Frontal cortex (tissue), 3 donors: ENCODE measurements at regions not wholly inside any gene's neighbourhood (a gene's known extent, or its start where the extent isn't known, plus 50 kb on each side); places are given as distances from the start of the nearest gene placed in this dataset.

Experiments
- DNase-seq, 2 donors: peaks; one replicate each; pipeline ENCODE4 v3.0.0; 2012; ENCODE audit warnings: low spot score in 2 of 2
- FAIRE-seq: peaks from 2 replicates; lab custom pipeline; 2012; peaks lifted over from hg19 to GRCh38; lab: Jason Lieb, UNC
- donor health status: control.
- donor health status: control.
- donor health status: control.

DNA sequence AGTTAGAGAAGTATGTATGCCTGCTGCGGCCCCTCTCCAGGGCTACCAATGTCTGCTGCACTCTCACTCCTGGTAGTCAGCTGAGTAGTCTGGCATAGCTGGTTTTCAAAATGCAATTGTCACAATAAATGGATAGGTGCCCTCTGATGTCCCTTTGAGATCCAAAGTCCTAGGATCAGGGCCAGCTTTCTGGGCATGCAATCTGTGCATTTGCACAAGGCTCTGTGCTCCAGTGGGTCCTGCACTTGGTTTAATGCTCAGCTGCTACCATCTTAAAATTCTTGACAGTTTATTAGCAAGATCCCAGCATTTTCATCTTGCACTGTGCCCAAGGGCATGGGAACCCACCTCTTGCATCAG is 233.8 kb downstream of the LTN1 start:
- FAIRE-seq (no peak), DNase-seq (no peak)

DNA sequence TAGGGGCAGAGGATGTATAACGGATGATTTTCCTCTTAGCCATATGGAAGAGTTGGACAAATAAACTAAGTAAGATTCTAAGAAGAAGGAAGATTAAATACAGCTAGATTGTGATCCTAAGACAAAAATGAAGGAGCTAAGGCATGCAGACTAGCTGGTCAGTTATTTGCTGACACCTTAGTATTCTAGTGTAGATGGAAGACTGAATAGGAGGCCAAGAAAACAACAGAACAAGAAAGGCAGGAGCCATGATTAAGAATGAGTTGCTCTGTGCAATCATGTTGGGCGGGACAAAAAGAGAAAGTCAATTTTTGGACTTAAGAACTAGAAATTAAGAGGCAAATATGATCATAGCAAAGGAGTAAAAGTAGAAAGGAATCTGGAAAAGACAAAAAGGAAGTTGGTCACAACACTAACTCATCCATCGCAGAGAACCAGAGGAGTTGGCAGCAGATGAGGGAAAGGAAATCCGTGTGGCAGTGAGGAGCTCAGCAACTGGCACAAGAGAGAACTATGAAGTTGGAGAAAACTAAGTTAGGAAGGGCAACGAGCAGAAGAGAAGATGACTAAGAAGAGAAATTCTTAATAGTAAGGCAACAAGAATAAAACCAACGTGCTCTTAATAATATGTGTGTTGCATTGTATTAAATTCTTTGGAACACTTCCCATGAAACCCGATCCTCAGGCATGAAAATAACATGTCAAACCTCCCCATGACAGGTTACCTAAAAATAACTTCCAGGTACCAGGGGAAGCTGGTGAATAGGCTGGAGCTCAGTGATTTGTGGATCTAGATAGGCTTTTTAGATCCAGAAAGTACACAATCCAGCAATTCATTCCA is 234.4 kb downstream of the LTN1 start:
- no peak for FAIRE-seq
- no peak for DNase-seq

DNA sequence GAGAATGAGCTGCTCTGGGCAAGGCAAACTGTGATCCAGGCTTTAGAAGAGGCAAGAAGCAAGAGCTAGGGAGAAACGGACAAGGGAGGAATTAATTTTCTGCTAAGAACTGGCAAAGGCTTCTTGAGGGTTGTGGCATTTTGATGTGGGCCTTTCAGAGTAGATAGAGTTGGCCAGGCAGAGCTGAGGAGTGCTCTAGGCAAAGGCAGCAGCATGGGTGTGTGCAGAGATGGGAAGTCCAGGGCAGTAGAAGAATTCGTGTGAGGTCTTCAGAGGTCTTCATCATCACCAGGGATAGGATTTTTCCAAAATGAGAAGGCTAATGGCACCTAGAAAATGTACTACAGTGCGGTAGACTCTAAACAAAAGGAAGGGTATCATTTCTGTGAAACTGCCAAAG is 237.8 kb downstream of the LTN1 start:
- no peak for FAIRE-seq
- DNase-seq: no peak

DNA sequence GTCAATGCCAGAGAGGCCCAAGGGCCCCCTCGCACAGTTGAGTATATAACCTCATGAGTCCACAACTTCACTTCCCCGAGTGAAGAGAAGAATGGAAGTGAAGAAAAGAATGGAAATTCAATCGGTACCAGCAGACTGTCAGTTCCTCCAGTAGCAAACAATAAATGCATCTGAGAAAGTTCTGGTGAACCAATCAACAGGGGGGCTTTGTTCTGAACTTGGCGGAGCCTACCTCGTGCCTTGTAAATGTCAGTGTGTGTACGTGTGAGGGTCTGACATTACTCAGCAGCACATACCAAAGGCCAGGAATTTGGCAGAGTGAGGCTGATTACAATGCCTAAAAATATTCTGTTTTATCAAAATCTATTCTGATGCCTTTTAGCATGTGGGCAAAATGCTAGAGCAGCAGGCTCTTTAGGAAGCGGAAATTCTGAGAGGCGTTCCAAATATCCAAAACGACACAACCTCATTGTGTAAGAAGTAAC is 238.5 kb downstream of the LTN1 start:
- FAIRE-seq (no peak), DNase-seq (no peak)

DNA sequence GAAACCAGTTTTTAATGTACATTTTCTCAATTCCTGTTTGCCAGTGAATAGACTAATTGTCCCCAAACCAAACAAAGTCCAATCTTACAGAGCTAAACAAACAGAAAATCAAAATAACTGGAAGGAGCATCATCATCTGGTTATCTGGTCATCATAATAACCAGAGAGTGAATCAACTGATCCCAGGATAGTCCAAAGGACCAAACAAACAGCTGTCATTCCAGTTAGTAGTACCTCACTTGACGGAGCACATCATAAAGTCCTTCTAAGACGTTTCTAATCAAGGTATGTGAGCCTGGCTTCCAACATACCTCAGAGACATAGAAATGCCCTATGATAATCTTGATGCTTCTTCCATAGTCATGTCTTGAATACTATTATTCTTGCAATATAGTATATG is 240.5 kb downstream of the LTN1 start:
- no peak for FAIRE-seq

DNA sequence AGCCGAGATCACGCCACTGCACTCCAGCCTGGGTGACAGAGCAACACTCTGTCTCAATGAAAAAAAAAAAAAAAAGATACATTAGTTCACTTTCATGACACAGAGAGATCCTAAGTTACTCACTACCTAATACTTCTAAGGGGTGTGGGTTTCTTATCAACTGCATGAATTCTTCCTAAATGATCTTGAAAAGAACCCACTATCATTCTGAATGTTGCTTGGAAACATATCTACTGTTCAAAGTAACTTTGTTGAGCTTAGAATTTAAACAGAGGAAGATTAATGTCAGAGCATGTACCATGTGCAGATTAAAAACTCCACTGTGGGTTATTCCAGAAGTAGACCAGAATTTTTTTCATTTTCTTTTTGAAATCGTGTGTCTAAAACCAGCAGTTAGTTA is 241.5 kb downstream of the LTN1 start:
- FAIRE-seq (no peak), DNase-seq (no peak)

More for the DNA sequence above, 240.5 kb downstream of the LTN1 start:
- no peak for DNase-seq

DNA sequence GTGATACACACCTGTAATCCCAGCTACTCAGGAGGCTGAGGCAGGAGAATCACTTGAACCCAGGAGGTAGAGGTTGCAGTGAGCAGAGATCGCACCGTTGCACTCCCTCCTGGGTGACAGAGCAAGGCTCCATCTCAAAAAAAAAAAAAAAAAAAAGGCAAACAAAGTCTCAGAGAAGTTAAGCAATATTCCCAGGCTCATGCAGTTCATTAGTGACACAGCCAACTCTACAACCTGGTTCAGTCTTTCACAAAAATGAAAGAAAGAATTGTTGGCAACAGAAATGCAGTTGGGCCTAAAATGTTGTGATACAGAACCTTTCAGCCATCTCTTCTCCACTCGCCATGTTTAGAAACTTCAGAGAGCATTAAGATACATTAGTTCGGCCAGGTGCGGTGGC is 242.1 kb downstream of the LTN1 start:
- FAIRE-seq (no peak), DNase-seq (no peak)

DNA sequence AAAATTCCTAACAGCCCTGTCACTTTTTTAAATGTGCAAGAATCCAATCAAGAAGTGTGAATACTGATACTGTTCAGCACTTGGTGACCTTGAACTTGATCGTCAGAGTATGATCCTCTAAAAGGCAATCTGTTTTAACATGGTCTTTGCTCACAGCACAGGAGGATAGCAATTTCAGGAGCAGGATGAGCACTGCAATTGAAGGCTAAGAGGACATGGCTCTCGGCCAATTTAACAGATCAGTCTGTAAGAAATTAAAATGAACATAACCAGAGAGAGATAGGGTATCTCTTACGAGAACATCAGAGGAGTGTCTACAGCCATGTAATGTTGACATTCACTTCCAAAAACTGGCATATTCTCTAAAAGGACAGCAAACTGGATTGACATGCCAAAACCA is 243.1 kb downstream of the LTN1 start:
- no peak for FAIRE-seq

DNA sequence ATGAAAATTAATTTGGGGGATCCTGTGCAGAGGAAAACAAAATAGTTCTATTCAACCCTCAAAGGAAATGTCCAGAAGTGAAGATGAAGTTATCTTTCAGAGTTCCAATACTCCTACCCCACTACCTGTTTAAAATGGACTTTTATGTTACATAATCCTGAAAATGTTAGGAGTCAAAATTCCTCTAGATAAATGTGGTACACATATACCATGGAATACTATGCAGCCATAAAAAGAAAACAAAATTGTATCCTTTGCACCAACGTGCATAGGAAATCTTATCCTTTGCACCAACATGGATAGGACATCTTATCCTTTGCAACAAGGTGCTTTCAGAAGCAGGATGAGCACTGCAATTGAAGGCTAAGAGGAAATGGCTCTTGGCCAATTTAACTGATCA is 245.2 kb downstream of the LTN1 start:
- no peak for DNase-seq
- FAIRE-seq: no peak

More for the DNA sequence above, 243.1 kb downstream of the LTN1 start:
- DNase-seq: no peak

DNA sequence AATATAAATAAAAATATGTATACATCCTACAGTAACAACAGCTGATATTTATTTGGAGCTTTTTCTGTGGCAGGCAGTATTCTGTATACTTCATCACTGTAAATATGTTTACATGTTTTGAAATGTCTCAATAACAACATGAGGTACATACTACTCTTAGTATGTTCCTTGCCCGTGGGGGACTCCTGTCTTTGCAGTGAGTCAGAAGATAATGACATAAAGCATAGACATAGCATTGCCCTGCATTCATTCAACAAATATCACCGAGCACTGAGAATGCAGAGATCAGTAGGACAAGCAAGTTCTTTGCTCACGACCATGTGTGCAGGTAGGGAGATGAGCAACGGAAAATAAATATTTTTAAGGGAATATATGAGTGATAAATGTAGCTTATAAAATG is 246.5 kb downstream of the LTN1 start:
- DNase-seq (no peak), FAIRE-seq (no peak)

DNA sequence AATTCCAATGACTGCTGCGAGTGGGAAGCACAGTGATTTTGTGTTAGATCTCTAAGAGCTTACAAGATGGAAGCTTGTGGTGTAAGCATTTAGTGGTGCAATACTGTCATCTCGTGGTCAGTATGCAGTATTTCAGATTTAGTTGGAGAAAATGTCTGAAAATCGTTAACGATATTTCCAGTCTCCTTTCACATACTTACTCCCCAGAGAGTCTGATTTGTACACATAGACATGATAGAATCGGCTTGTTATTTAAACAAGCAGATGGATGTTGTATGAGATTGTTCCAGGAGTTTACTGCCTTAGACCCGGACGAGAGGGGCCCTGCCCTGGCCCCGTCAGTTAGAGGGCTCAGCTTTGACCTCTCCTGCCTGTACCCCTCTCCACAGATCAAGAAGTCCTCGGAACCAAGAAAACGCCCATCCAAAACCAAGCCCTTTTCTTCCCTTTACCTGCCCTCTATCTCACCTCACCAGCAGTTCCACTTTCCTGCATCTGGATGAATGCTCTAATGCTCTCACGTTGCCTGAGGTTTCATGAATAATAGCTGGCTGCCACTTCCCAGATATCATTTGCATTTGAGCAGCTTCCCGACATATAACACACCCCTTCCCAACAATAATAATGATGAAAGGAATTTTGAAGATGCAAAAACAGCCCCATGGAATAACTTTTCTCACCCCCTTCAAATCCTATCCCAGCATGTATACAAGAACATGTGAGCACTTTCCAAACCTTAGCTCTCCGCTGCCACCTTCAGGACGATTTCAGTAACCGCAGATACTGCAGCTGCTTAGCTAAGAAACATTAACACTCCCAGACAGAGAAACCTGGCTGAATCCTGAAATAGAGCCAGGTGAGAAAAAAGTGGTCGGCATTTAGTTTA is 247.3 kb downstream of the LTN1 start:
- DNase-seq (peak; percentile 33 to 36), FAIRE-seq (peak; percentile 76)

DNA sequence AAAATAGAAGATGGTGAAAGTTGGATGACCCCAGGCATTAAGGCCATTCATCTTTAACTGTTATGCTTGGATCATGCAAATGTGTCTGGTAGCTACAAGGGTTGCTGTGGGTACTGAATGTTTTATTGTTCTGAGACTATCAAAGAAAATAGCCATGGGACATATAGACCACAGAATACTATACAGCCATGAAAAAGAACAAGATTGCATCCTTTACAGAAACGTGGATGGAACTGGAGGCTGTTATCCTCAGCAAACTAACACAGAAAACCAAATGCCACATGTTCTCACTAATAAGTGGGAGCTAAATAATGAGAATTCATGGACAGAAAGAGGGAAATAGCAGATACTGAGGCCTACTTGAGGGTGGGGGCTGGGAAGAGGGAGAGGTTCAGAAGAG is 249.0 kb downstream of the LTN1 start:
- FAIRE-seq (no peak), DNase-seq (no peak)

DNA sequence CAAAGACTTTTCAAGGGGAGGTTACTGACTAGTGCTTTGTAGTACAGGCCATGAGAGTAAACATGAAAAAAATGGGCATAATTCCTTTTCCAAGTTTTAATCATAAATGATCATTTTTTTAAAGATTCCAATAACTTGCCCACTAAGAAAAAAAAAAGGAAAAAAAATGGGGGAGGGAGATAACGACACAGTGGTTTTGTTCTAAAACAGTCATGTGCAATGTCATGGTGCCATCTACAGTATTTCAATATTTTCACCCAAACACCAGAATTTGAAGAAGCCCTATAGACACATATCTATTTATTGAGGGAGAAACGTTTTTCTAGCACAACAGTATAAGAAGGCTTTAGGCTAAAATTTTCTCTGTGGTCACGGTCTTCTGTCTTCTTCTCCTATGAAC is 250.2 kb downstream of the LTN1 start:
- DNase-seq: no peak

DNA sequence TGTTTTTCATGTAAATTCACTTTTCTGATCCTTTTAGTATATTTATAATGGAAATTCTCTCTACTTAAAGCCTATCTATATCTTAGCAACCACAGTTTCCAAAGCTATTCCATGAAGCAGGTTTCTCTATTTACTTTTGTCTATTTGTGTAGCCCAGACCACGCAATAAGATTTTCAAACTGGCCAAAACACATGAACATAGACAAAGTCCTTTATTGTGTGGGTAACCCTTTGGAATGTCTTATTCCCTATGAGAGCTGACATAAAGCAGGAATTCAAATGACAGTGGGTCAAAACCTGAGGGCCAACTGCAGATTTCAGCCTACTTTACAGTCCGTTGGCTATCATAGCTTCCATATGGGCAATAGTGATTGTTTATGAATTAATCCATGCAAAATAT is 252.6 kb downstream of the LTN1 start:
- DNase-seq: no peak
- FAIRE-seq: no peak

More for the DNA sequence above, 250.2 kb downstream of the LTN1 start:
- FAIRE-seq: peak; percentile 21

DNA sequence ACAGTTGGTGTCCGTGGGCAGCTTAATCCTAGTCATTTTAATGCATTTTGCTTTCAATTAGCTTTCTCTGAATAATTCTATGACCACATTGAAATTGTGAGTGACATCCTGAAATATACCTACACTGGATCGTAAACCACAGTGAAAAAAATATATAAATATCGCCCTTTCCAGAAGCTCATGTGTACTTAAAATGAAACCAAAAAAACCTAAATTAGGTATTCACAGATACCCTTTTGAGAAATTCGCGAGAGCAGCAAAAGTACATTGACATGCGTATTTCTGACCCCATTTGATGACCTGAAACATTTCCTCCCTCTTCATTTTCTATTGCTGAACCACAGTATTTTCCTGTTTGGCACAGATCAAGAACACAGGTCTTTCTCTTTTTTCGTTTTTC is 253.8 kb downstream of the LTN1 start:
- no peak for FAIRE-seq
- no peak for DNase-seq

DNA sequence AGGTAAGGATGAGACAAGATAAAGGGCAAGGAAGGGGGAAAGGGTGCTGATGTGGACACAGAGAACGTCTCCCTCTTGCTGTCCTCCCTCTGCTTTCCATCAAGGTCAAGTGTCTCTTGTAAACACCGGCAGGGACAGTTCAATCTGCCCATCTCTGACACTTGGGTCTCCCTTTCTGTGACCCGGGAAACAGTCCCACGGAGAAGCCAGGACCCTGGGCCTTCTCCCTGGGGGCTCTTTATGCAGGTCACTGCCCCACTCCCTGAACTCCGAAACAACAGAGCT is 254.3 kb downstream of the LTN1 start:
- DNase-seq (no peak), FAIRE-seq (no peak)

DNA sequence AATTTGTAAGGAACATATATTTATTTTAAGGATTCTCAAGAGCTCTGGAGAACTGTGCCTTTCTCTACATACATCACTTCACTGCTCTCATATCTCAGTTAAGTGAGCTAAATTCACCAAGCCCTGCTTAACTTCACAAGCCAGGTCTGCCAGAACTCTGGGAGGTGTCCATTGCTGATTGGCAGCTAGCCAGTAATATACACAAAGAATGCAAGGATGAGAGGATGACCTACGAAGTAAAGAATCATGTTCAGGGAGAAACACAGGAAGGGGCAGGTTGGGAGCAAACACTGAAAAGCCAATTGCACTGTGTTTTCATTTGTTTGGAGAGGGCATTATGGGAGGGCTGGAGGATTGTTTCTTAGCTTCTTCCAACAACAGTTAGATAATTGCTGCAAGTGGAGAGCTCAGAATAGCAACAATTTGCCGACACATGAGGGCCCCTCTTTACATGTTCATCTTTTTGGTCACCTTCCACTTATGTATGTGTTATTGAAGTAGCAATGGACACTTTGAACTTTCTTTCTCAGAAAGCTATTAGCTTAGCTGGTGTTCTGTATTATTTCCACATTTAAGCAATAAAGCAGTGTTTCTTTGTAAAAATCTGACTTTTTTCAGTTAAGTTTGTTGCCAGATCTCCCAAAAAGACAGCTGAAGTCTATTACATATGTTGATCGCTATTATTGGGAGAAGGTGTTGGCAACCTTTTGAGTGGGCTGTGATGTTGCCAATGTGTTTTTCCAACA is 254.8 kb downstream of the LTN1 start:
- FAIRE-seq (no peak), DNase-seq (no peak)

DNA sequence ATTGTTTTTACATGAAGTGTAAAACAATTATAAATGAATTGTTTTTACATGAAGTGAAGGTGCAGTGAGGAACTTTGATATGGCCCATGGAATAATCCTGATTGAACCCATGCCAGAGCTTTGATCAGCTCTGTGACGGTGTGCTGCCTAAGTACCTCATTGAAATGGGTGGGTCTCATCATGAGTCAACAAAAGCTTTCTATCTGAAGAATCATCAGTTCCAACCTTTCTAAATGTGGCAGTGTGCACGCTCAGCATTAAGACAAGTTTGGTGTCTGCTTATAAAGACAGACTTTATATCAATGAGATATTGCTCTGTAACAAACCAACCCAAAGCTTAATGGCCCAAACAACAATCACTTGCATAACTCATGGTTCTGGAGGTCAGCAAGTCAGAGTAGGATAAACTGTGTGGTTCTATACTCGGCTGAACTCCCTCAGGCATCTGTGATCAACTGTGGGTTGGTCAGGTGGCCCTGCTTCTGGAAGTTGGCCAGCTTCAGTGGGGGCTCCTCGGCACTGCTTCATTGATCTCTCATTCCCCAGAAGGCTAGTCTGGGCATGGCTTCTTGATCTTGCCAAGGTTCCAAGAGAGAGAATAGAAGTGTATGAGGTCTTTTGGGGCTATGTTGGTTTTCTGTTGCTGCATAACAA is 258.0 kb downstream of the LTN1 start:
- DNase-seq (no peak), FAIRE-seq (no peak)

DNA sequence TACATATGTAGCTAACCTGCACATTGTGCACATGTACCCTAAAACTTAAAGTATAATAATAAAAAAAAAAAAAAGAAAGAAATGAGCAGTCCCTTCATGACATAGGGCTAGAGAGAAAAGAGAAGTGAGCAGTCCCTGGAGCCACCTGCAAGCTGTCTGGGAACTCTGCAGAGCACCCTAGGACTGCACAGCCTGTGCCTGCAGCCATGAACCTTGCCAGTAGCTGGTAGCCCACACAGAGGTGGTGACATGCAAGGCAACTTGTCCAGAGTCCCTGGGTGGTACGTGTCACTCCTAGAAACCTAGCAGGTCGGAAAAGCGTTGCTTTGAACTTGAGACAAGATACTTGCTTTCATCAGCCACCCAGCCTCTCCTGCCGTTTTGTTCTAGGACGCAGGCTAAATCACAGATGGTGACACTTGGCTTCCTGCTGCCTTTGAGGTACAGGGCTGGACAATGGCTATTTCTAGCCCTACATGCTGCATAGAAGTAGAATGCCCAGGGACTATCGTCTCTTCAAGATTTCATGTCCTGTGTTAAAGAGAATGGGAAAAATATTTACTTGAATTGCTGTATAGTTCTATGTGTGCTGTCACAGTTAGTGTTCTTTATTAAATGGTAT is 260.9 kb downstream of the LTN1 start:
- no peak for FAIRE-seq
- no peak for DNase-seq

DNA sequence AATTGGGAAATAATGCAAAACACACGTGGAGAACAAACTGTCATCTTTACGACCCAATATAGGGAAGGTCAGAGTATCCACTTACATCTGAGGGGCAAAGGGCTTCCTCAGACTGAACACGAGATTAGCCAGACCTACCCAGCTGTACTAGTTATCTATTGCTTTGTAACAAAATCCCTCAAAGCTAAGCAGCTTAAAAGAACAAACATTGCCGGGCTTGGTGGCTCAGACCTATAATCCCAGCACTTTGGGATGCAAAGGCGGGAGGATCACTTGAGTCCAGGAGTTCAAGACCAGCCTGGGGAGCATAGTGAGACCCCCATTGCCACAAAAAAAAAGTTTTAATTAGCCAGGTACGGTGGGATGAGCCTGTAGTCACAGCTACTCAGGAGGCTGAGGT is 262.8 kb downstream of the LTN1 start:
- no peak for FAIRE-seq
- DNase-seq: no peak
